HG03039 (cell line): ENCODE measurements at regions not wholly inside any gene's neighbourhood (a gene's known extent, or its start where the extent isn't known, plus 50 kb on each side); places are given as distances from the start of the nearest gene placed in this dataset.
"Not testable (repeated sequence)": the region's sequence is repeated elsewhere in the genome, so short reads cannot be mapped to it uniquely, and the experiment has no call there.

Experiments
- ATAC-seq: cut with Tn5 transposase; IDR thresholded peaks from one replicate; pipeline ENCODE4 v1.9.1; 2021; ENCODE audit warnings: mild to moderate bottlenecking, moderate library complexity; ENCODE audit not compliant: unreplicated experiment

- no peak for ATAC-seq
These were observed 173.4 kb downstream of the TMEM200C start for GRCh38 chr18:5721924-5722323.

GRCh38 chr18:5720132-5720531 lies 175.2 kb downstream of the TMEM200C start:
- no peak for ATAC-seq

- ATAC-seq = no peak
These were observed 173.5 kb upstream of the EPB41L3 start for GRCh38 chr18:5717256-5717655.

- ATAC-seq = no peak
These were observed 166.9 kb upstream of the EPB41L3 start for GRCh38 chr18:5710676-5711075.

GRCh38 chr18:5710235-5710634 lies 166.4 kb upstream of the EPB41L3 start:
- no peak for ATAC-seq

- ATAC-seq = no peak
These were observed 165.8 kb upstream of the EPB41L3 start for GRCh38 chr18:5709476-5710095.

- ATAC-seq = no peak
These were observed 163.8 kb upstream of the EPB41L3 start for GRCh38 chr18:5707586-5707985.

- ATAC-seq = no peak
These were observed 161.6 kb upstream of the EPB41L3 start for GRCh38 chr18:5705393-5705792.

GRCh38 chr18:5704847-5705246 lies 161.1 kb upstream of the EPB41L3 start:
- ATAC-seq = no peak

GRCh38 chr18:5702016-5702415 lies 158.2 kb upstream of the EPB41L3 start:
- ATAC-seq = not testable (repeated sequence)

- no peak for ATAC-seq
These were observed 150.0 kb upstream of the EPB41L3 start for GRCh38 chr18:5693699-5694294.

GRCh38 chr18:5678779-5679406 lies 135.1 kb upstream of the EPB41L3 start:
- no peak for ATAC-seq

GRCh38 chr18:5678278-5678677 lies 134.5 kb upstream of the EPB41L3 start:
- ATAC-seq = no peak

- no peak for ATAC-seq
These were observed 129.8 kb upstream of the EPB41L3 start for GRCh38 chr18:5673616-5674015.

GRCh38 chr18:5669585-5669984 lies 125.8 kb upstream of the EPB41L3 start:
- no peak for ATAC-seq

- ATAC-seq = no peak
These were observed 124.4 kb upstream of the EPB41L3 start for GRCh38 chr18:5668087-5668715.

GRCh38 chr18:5667356-5667755 lies 123.6 kb upstream of the EPB41L3 start:
- no peak for ATAC-seq

GRCh38 chr18:5662586-5663090 lies 118.8 kb upstream of the EPB41L3 start:
- ATAC-seq = no peak

- no peak for ATAC-seq
These were observed 117.4 kb upstream of the EPB41L3 start for GRCh38 chr18:5661179-5661578.

GRCh38 chr18:5653802-5654201 lies 110.0 kb upstream of the EPB41L3 start:
- no peak for ATAC-seq

GRCh38 chr18:5651736-5652135 lies 107.9 kb upstream of the EPB41L3 start:
- no peak for ATAC-seq

- no peak for ATAC-seq
These were observed 105.6 kb upstream of the EPB41L3 start for GRCh38 chr18:5649439-5649838.
